ENCODE measurements at regions not wholly inside any gene's neighbourhood (a gene's known extent, or its start where the extent isn't known, plus 50 kb on each side); places are given as distances from the start of the nearest gene placed in this dataset.
"Not testable (repeated sequence)": the region's sequence is repeated elsewhere in the genome, so short reads cannot be mapped to it uniquely, and the experiment has no call there.

GRCh38 chr2:145573608-145574007 is 1053.7 kb upstream of the ZEB2 start:
- DNase-seq, result no peak

- no peak for DNase-seq
Observed at GRCh38 chr2:145572238-145572637, 1052.3 kb upstream of the ZEB2 start.

GRCh38 chr2:145569108-145569507 is 1049.2 kb upstream of the ZEB2 start:
- no peak for DNase-seq

GRCh38 chr2:145563741-145564615 is 1044.1 kb upstream of the ZEB2 start:
- no peak for DNase-seq

- DNase-seq, result no peak
Observed at GRCh38 chr2:145561152-145561551, 1041.2 kb upstream of the ZEB2 start.

- no peak for DNase-seq
Observed at GRCh38 chr2:145558617-145559350, 1038.9 kb upstream of the ZEB2 start.

- DNase-seq, result no peak
Observed at GRCh38 chr2:145555360-145555759, 1035.4 kb upstream of the ZEB2 start.

- DNase-seq, result no peak
Observed at GRCh38 chr2:145551686-145552085, 1031.8 kb upstream of the ZEB2 start.

- no peak for DNase-seq
Observed at GRCh38 chr2:145548479-145548878, 1028.6 kb upstream of the ZEB2 start.

- DNase-seq, result no peak
Observed at GRCh38 chr2:145547620-145548019, 1027.7 kb upstream of the ZEB2 start.

GRCh38 chr2:145546091-145546490 is 1026.2 kb upstream of the ZEB2 start:
- no peak for DNase-seq

GRCh38 chr2:145543856-145544255 is 1023.9 kb upstream of the ZEB2 start:
- DNase-seq, result no peak

- DNase-seq, result no peak
Observed at GRCh38 chr2:145543155-145543554, 1023.2 kb upstream of the ZEB2 start.

- no peak for DNase-seq
Observed at GRCh38 chr2:145541028-145541427, 1021.1 kb upstream of the ZEB2 start.

- no peak for DNase-seq
Observed at GRCh38 chr2:145538661-145539350, 1018.9 kb upstream of the ZEB2 start.

- no peak for DNase-seq
Observed at GRCh38 chr2:145530653-145531052, 1010.7 kb upstream of the ZEB2 start.

- no peak for DNase-seq
Observed at GRCh38 chr2:145524836-145525235, 1004.9 kb upstream of the ZEB2 start.

- DNase-seq, result no peak
Observed at GRCh38 chr2:145524303-145524702, 1004.4 kb upstream of the ZEB2 start.

GRCh38 chr2:145519254-145519653 is 999.3 kb upstream of the ZEB2 start:
- DNase-seq, result not testable (repeated sequence)

GRCh38 chr2:145511946-145512345 is 992.0 kb upstream of the ZEB2 start:
- DNase-seq, result no peak

GRCh38 chr2:145503511-145503910 is 983.6 kb upstream of the ZEB2 start:
- DNase-seq, result no peak

- no peak for DNase-seq
Observed at GRCh38 chr2:145501920-145502319, 982.0 kb upstream of the ZEB2 start.

GRCh38 chr2:145495590-145495989 is 975.7 kb upstream of the ZEB2 start:
- no peak for DNase-seq

GRCh38 chr2:145494441-145494840 is 974.5 kb upstream of the ZEB2 start:
- DNase-seq, result no peak
